ENCODE measurements at regions not wholly inside any gene's neighbourhood (a gene's known extent, or its start where the extent isn't known, plus 50 kb on each side); places are given as distances from the start of the nearest gene placed in this dataset.

DNA sequence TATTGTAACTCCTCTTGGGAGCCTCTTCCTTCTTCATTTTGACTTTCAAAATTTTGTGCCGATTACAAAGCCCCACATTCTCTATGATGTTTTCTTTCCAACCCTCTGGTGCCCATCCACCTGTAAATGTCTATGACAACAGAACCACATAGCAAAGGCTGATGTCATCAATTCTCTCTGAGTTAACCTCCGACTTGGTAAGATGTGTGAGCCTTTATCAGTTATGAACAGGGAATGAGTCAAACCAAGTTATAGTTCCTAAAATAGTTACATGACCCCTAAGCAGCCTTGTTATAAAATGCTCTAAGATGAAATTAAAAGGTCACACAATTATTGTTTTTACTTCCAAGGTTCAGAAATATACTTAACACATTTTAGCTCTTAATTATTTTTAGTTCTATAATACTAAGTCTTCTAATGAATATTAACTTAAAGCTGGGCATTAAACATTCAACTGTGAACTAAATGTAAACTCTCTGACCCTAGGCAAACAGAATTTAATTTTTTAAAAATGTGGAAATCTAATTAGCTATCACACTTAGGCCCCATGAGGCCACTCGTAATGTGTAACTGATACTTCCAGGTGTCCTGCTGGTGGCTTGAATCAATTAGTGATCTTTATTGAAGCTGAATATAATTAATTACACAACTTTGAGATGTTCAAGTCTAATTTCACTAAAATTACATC is 102.3 kb upstream of the CYRIA start:
- FAIRE-seq = no peak

DNA sequence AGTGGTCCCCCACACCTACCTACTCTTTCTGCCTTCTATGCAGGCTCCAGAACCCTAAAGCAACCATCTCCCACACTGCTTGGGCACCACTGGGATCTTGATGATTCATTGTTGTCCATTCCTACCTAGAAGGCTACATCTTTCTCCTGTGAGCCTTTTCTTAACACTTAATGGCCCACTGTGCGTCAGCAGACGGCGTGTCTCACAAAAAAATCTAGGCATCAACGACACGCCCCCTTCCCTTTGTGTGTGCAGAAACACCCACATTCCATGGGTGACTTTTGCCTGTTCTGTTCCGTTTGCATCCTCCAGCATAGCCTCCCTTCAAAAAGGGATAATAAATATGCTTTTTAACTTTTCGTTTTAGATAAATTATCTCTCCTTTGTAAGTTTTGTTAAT is 99.7 kb upstream of the CYRIA start:
- intact Hi-C loops (cut with DNase I) = no loop called here
- Histone ChIP-seq H3K9ac (ENCODE audit: low read length in 3 of 3) (no peak overlapping the region), H3K27ac (ENCODE audit: low read depth in 2 of 2, low read length in 2 of 2) (no peak overlapping the region), H3K9me3 (ENCODE audit: control insufficient read depth in 2 of 3, insufficient read depth in 1 of 3, low read length in 3 of 3) (no peaks in the 10 kb centered on the region), H3K4me3 (ENCODE audit: low read length in 3 of 3) (no peak overlapping the region), H3K4me1 (ENCODE audit: control insufficient read depth in 2 of 3, insufficient read depth in 2 of 3, low read depth in 1 of 3, low read length in 3 of 3) (peaks cover 0 to 3% (median 0%) of the 10 kb centered on the region in 3 donors), H3K27me3 (ENCODE audit: control insufficient read depth, insufficient read depth, low read length) (no peaks in the 10 kb centered on the region), H3K36me3 (ENCODE audit: control insufficient read depth in 2 of 3, insufficient read depth in 3 of 3, low read length in 3 of 3) (no peaks in the 10 kb centered on the region)
- FAIRE-seq (no peak), DNase-seq (no peak)
- TF ChIP-seq, protein P1, sequence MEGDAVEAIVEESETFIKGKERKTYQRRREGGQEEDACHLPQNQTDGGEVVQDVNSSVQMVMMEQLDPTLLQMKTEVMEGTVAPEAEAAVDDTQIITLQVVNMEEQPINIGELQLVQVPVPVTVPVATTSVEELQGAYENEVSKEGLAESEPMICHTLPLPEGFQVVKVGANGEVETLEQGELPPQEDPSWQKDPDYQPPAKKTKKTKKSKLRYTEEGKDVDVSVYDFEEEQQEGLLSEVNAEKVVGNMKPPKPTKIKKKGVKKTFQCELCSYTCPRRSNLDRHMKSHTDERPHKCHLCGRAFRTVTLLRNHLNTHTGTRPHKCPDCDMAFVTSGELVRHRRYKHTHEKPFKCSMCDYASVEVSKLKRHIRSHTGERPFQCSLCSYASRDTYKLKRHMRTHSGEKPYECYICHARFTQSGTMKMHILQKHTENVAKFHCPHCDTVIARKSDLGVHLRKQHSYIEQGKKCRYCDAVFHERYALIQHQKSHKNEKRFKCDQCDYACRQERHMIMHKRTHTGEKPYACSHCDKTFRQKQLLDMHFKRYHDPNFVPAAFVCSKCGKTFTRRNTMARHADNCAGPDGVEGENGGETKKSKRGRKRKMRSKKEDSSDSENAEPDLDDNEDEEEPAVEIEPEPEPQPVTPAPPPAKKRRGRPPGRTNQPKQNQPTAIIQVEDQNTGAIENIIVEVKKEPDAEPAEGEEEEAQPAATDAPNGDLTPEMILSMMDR (IDR thresholded peaks at IDR 0.05; ENCODE audit: borderline replicate concordance, extremely low read depth, insufficient read depth) = no peak

More for the DNA sequence above, 102.3 kb upstream of the CYRIA start:
- H3K4me1 ChIP-seq (ENCODE audit: control insufficient read depth in 2 of 3, insufficient read depth in 2 of 3, low read depth in 1 of 3, low read length in 3 of 3) = peaks cover 0 to 2% (median 0%) of the 10 kb centered on the region in 3 donors
- no peak for DNase-seq
- TF ChIP-seq, protein P1 (IDR thresholded peaks at IDR 0.05; ENCODE audit: borderline replicate concordance, extremely low read depth, insufficient read depth) = no peak
- H3K4me3 ChIP-seq (ENCODE audit: low read length in 3 of 3) = no peak overlapping the region
- H3K9ac ChIP-seq (ENCODE audit: low read length in 3 of 3) = no peak overlapping the region
- intact Hi-C loops (cut with DNase I) = no loop called here
- H3K27me3 ChIP-seq (ENCODE audit: control insufficient read depth, insufficient read depth, low read length) = no peaks in the 10 kb centered on the region
- no peaks in the 10 kb centered on the region for H3K9me3 ChIP-seq (ENCODE audit: control insufficient read depth in 2 of 3, insufficient read depth in 1 of 3, low read length in 3 of 3)
- H3K36me3 ChIP-seq (ENCODE audit: control insufficient read depth in 2 of 3, insufficient read depth in 3 of 3, low read length in 3 of 3) = no peaks in the 10 kb centered on the region
- no peak overlapping the region for H3K27ac ChIP-seq (ENCODE audit: low read depth in 2 of 2, low read length in 2 of 2)

DNA sequence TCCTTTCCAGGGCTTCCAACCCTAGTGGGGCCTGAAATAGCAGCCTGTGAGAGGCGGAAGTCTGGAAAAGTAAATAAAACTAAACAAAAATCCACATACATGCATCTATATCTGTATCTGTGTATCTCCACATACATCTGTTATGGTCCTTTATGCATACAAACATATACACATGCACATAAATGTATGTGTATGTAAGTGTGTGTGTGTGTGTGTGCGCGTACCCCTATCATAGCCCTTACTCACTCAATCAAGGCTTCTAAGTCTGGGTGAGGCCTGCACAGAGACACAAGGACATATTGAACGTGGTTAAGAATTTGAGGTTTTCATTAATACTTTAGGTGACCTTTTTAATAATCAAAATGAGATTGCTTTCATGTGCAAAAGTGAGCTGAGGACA is 98.9 kb upstream of the CYRIA start:
- Histone ChIP-seq H3K27ac (ENCODE audit: low read depth in 2 of 2, low read length in 2 of 2) (no peak overlapping the region), H3K36me3 (ENCODE audit: control insufficient read depth in 2 of 3, insufficient read depth in 3 of 3, low read length in 3 of 3) (no peaks in the 10 kb centered on the region), H3K9me3 (ENCODE audit: control insufficient read depth in 2 of 3, insufficient read depth in 1 of 3, low read length in 3 of 3) (no peaks in the 10 kb centered on the region), H3K27me3 (ENCODE audit: control insufficient read depth, insufficient read depth, low read length) (no peaks in the 10 kb centered on the region), H3K4me3 (ENCODE audit: low read length in 3 of 3) (no peak overlapping the region), H3K9ac (ENCODE audit: low read length in 3 of 3) (no peak overlapping the region), H3K4me1 (ENCODE audit: control insufficient read depth in 2 of 3, insufficient read depth in 2 of 3, low read depth in 1 of 3, low read length in 3 of 3) (peaks cover 0 to 3% (median 0%) of the 10 kb centered on the region in 3 donors)
- DNase-seq = no peak
- FAIRE-seq = no peak
- intact Hi-C loops (cut with DNase I) = no loop called here
- TF ChIP-seq, protein P1 (IDR thresholded peaks at IDR 0.05; ENCODE audit: borderline replicate concordance, extremely low read depth, insufficient read depth) = no peak
